ENCODE measurements at regions not wholly inside any gene's neighbourhood (a gene's known extent, or its start where the extent isn't known, plus 50 kb on each side); places are given as distances from the start of the nearest gene placed in this dataset.
A peak's percentile ranks its signal among the peaks of the same experiment; 100 is the strongest.

DNA sequence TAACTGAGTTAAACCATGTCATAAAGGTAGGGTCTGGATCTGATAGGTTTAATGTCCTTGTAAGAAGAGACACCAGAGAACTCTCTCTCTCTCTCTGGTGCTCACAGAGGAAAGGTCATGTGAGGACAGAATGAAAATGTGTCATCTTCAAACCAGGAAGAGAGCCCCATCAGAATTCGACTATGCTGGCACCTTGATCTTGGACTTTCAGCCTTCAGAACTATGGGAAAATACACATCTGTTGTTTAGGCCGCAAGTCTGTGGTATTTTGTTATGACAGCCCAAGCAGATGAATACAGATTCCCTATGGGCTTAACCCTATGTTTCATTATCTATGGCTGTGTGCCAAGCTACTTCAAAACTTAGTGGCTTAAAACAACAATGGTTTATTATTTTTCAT, 105.5 kb upstream of the DDIT4L start:
- TF ChIP-seq, protein P1, sequence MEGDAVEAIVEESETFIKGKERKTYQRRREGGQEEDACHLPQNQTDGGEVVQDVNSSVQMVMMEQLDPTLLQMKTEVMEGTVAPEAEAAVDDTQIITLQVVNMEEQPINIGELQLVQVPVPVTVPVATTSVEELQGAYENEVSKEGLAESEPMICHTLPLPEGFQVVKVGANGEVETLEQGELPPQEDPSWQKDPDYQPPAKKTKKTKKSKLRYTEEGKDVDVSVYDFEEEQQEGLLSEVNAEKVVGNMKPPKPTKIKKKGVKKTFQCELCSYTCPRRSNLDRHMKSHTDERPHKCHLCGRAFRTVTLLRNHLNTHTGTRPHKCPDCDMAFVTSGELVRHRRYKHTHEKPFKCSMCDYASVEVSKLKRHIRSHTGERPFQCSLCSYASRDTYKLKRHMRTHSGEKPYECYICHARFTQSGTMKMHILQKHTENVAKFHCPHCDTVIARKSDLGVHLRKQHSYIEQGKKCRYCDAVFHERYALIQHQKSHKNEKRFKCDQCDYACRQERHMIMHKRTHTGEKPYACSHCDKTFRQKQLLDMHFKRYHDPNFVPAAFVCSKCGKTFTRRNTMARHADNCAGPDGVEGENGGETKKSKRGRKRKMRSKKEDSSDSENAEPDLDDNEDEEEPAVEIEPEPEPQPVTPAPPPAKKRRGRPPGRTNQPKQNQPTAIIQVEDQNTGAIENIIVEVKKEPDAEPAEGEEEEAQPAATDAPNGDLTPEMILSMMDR (IDR thresholded peaks at IDR 0.05; ENCODE audit: low read depth, low read length), result no peak
- Histone ChIP-seq H3K9me3 (ENCODE audit: low read depth) (no peaks in the 10 kb centered on the region), H3K27me3 (no peaks in the 10 kb centered on the region), H3K36me3 (no peaks in the 10 kb centered on the region), H3K4me1 (ENCODE audit: low read depth) (no peaks in the 10 kb centered on the region), H3K27ac (no peak overlapping the region), H3K4me3 (no peak overlapping the region)
- DNase-seq (ENCODE audit: low read depth in 1 of 2, low spot score in 1 of 2), result peak in 1 of 2 donors; percentile 60

DNA sequence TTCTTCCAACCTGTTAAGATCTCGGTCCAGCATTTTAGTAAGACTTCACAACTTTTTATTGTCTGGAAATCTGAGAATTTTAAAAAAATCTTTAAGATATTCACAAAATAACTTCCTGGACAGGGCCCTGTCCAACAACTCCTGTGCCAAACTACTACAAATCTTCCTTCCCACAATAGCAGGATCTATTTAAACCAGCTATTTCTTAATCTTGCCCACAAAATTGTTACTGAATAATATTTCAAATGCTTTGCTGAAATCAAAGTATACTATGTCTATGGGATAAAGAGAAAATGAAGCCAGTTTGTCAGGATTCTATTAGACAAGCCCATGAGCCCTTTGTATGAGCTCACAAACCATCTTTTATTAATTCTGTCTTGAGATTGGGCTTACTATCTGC, 104.1 kb upstream of the DDIT4L start:
- TF ChIP-seq, protein P1 (IDR thresholded peaks at IDR 0.05; ENCODE audit: low read depth, low read length), result no peak
- peak in 1 of 2 donors; percentile 34 for DNase-seq (ENCODE audit: low read depth in 1 of 2, low spot score in 1 of 2)
- H3K9me3 ChIP-seq (ENCODE audit: low read depth), result no peaks in the 10 kb centered on the region
- no peaks in the 10 kb centered on the region for H3K4me1 ChIP-seq (ENCODE audit: low read depth)
- H3K27me3 ChIP-seq, result no peaks in the 10 kb centered on the region
- H3K36me3 ChIP-seq, result no peaks in the 10 kb centered on the region
- no peak overlapping the region for H3K27ac ChIP-seq
- H3K4me3 ChIP-seq, result no peak overlapping the region

DNA sequence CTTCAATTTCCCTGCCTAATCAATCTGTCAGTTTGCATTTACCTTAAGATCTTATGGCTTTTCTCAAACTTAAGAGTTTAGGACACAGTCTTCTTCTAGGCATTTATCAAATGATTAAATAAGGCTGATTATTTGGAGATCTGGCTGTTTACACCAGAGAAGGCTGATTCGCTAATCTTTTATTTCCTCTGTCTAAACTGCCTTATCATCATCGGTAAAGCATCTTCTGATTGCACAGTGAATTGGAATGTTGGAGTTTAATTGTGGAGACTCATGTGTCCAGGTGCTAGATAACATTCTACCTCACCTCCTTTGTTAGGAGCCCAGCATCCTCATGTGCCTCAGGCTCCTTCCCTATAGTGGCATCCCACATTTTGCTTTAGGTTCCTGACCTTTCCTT, 100.3 kb upstream of the DDIT4L start:
- no peak for DNase-seq (ENCODE audit: low read depth in 1 of 2, low spot score in 1 of 2)
- Histone ChIP-seq H3K27me3 (no peaks in the 10 kb centered on the region), H3K27ac (no peak overlapping the region), H3K9me3 (ENCODE audit: low read depth) (no peaks in the 10 kb centered on the region), H3K4me3 (no peak overlapping the region), H3K36me3 (no peaks in the 10 kb centered on the region), H3K4me1 (ENCODE audit: low read depth) (no peaks in the 10 kb centered on the region)
- TF ChIP-seq, protein P1 (IDR thresholded peaks at IDR 0.05; ENCODE audit: low read depth, low read length), result no peak

DNA sequence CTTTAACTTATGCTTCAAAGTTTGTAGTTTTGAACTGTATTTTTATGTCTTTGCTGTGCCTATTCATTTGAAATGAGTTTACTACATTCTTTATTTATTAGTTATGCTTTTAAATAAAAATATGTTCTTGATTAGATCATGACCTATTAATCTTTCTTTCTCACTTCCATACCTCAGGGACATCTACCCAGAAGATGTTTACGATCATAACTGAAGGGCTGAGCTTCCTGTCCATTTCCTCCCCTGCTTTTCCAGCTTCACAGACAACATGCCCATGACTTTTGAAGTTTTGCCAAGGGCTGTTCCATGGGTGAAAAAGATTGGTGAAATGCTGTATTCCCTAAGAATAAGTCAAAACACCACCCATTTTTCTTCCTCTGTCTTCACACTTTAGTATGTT, 99.7 kb upstream of the DDIT4L start:
- Histone ChIP-seq H3K4me1 (ENCODE audit: low read depth) (no peaks in the 10 kb centered on the region), H3K27ac (no peak overlapping the region), H3K27me3 (no peaks in the 10 kb centered on the region), H3K4me3 (no peak overlapping the region), H3K36me3 (no peaks in the 10 kb centered on the region), H3K9me3 (ENCODE audit: low read depth) (no peaks in the 10 kb centered on the region)
- TF ChIP-seq, protein P1 (IDR thresholded peaks at IDR 0.05; ENCODE audit: low read depth, low read length), result no peak
- peak in 1 of 2 donors; percentile 38 for DNase-seq (ENCODE audit: low read depth in 1 of 2, low spot score in 1 of 2)

DNA sequence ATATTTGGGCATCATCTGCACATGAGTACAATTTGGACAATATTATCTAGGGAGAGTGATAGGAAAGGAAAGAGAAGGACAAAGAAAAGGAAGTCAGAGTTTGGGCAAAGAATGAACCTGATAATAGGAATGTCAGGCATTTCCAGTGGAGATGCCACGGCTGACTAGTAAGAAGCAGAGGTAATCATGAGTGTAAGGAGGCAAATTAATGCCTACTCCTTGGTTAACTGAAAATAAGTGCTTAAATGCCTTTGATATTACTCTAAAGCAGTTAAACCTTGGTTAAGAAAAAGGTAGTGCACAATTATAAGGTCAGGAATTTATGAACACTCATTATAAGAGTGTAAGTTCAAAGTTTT, 99.2 kb upstream of the DDIT4L start:
- no peak overlapping the region for H3K27ac ChIP-seq
- no peak for DNase-seq (ENCODE audit: low read depth in 1 of 2, low spot score in 1 of 2)
- no peaks in the 10 kb centered on the region for H3K36me3 ChIP-seq
- no peaks in the 10 kb centered on the region for H3K9me3 ChIP-seq (ENCODE audit: low read depth)
- no peaks in the 10 kb centered on the region for H3K27me3 ChIP-seq
- H3K4me1 ChIP-seq (ENCODE audit: low read depth), result no peaks in the 10 kb centered on the region
- TF ChIP-seq, protein P1 (IDR thresholded peaks at IDR 0.05; ENCODE audit: low read depth, low read length), result no peak
- no peak overlapping the region for H3K4me3 ChIP-seq
